ENCODE measurements at regions not wholly inside any gene's neighbourhood (a gene's known extent, or its start where the extent isn't known, plus 50 kb on each side); places are given as distances from the start of the nearest gene placed in this dataset.

GRCh38 chr17:54841656-54842055 is 59.0 kb upstream of the TOM1L1 start:
- DNase-seq (ENCODE audit: low spot score) (no peak), ATAC-seq (ENCODE audit: low FRiP score) (no peak)
- no peak for TF ChIP-seq CTCF (IDR thresholded peaks at IDR 0.05)

- TF ChIP-seq CTCF (IDR thresholded peaks at IDR 0.05) = no peak
- ATAC-seq (ENCODE audit: low FRiP score) (no peak), DNase-seq (ENCODE audit: low spot score) (no peak)
Measured at GRCh38 chr17:54844233-54844632, 56.4 kb upstream of the TOM1L1 start.

GRCh38 chr17:54848368-54848987 is 52.2 kb upstream of the TOM1L1 start:
- no peak for TF ChIP-seq CTCF (IDR thresholded peaks at IDR 0.05)
- DNase-seq (ENCODE audit: low spot score) (no peak), ATAC-seq (ENCODE audit: low FRiP score) (no peak)

- ATAC-seq (ENCODE audit: low FRiP score) (no peak), DNase-seq (ENCODE audit: low spot score) (no peak)
- TF ChIP-seq CTCF (IDR thresholded peaks at IDR 0.05) = no peak
Measured at GRCh38 chr17:54849660-54850059, 51.0 kb upstream of the TOM1L1 start.

Data from omental fat pad (tissue), 3 donors.